GM21526 (cell line): ENCODE measurements at regions not wholly inside any gene's neighbourhood (a gene's known extent, or its start where the extent isn't known, plus 50 kb on each side); places are given as distances from the start of the nearest gene placed in this dataset.

Source experiments
- ATAC-seq: cut with Tn5 transposase; IDR thresholded peaks from one replicate; pipeline ENCODE4 v1.9.1; 2021; ENCODE audit warnings: moderate library complexity; ENCODE audit not compliant: unreplicated experiment, low FRiP score

DNA sequence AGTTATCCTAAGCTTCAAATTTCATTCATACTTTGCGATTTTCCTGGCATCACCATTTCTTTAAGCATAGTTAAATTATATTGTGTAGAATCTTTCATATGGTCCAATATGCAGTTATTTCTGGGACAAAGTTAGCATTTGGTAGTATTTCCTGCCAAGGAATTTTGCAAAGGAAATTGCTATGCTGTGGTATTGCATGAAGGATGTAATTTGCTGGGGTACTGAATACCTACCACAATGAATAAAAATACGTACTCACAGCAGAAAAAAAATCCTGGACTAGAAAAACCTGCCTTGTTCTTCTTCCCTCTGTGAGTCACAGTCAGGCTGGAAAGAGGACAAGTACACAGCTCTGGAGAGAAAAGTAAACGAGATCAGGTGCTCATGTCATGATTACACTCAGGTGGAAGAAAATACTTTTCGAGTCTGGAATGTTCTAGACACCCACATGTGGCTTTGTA lies 241.2 kb downstream of the PTBP2 start:
- no peak for ATAC-seq

DNA sequence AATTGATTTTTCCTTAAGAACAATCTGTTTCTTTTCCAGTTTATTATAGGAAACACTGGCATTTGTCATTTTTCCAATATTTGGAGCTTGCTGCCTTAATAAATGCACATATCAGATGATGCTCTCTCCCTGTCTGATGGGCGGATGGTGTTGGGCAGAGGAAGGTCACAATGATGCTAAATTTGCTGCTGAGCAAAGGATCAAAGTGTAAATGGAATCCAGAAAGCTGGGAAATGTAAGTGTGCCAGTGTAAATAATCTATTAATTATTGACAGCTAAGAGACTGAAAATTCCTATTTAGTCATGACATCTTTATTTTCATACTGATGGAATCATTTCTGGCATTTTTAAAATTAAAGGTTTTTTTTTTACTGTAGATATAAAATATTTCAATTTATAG lies 243.2 kb downstream of the PTBP2 start:
- ATAC-seq = no peak

DNA sequence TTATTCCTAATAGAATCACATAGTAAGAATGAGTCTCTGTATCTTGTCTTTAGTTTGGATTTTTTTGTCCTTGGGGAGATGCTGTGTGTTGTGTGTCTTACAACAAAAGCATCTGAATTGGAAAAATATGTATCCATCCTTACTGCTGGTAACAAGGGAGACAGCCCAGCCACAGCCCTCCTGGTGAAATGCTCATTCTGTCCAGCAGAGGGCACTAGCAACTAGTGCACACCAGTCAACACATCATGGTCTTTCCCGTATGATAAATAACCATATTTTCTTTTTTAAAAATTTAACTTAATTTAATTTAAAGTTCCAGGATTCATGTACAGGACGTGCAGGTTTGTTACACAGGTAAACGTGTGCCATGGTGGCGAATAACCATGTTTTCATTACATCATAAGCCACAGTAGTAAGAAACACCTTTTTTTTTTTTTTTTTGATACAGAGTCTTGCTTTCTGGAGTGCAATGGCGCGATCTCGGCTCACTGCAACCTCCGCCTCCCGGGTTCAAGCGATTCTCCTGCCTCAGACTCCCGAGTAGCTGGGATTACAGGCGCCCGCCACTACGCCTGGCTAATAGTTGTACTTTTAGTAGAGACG lies 245.1 kb downstream of the PTBP2 start:
- peak; percentile 93 for ATAC-seq

DNA sequence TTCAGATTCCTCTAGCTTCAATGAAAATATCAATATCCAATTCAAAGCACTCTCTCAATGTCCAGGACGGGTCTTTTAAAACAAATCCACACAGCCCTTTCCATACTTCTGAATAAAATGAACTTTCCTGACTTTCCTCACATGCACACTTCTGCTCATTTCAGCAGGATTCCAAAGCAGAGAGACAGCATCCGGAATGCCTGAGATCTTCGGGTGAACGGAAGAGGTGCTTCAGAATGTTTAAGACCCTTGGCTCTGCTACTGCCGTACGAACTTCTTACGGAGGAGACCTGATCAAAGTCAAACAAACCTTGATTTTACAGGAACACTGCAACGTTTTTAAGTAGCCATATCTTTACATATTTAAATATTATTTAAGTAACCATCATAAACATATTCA lies 245.7 kb downstream of the PTBP2 start:
- ATAC-seq = no peak

DNA sequence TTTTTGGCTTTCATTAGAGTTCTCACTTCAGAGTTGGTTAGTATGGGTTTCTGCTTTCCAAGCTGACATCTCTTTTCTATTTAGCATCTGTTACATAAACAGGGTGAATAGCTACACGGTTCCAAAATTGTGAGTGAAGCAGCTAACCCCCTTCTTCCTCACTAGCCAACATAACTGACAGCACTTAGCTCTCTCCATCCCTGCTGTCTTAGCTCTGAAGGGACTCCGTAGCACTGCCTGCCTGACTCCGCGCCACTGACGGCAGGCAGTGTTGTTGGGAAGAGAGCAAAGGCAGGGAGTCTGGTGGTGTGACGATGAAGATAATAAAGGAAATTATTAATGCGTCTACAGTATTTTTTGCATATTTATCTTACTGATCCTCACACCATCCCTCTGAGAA lies 247.0 kb downstream of the PTBP2 start:
- no peak for ATAC-seq

DNA sequence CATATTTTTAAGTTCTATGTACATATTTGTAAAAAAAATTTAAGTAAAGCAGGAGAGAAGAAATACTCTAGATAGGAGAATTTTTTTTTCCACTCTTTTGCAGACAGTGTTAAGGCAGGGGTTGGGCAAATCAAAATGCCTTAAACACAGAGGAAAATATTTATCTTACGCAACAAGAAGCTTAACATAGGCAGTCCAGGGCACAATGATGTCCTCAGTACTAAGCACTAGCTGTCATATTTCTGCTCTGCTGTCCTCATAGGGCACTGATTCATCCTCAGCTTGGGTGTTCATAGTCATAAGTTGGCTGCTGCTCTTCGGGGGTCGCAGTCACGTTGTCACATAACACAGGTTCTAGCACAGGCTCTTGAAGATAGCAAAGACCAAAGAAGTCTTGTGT lies 247.4 kb downstream of the PTBP2 start:
- no peak for ATAC-seq

DNA sequence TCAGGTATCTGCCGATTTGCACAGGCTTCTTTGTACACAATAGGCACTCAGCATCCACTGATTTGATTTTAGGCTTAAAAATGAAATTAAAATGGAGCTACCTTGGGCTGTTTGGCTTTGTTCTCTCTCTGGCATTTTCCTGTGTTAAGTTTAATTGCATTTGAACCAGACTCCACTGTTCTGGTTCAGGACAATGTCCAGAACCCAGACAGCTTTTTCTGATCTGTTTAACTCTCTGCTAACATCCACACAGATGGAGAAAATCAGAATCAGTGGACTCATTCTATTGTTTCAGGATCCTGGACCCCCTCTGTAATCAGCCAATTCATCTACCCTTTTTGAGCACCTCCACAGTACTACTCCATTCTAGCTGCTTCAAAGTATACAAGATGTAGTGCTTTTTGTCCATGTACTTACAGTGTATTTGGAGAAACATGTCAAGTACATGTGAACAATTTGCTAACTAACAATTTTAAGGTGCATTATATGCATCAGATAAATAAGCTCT lies 248.1 kb downstream of the PTBP2 start:
- ATAC-seq = no peak

DNA sequence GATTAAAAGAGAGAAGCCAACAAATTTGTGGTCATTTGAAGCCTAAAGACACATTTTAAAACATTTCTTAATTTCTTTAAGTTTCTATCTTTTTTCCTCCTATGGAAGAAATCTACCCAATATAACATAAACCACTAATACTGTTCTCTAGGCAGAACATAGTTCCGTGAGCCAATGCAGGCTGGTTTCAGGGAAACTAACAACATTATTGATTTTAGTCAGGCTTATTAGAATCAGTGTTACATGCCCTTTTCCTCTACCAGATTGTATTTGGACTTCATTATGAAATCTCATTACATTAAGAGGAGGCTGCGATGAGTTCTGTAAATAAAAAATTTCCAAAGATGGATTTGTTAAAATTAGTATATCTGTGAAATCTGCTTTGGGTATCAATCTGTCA lies 249.9 kb downstream of the PTBP2 start:
- no peak for ATAC-seq

DNA sequence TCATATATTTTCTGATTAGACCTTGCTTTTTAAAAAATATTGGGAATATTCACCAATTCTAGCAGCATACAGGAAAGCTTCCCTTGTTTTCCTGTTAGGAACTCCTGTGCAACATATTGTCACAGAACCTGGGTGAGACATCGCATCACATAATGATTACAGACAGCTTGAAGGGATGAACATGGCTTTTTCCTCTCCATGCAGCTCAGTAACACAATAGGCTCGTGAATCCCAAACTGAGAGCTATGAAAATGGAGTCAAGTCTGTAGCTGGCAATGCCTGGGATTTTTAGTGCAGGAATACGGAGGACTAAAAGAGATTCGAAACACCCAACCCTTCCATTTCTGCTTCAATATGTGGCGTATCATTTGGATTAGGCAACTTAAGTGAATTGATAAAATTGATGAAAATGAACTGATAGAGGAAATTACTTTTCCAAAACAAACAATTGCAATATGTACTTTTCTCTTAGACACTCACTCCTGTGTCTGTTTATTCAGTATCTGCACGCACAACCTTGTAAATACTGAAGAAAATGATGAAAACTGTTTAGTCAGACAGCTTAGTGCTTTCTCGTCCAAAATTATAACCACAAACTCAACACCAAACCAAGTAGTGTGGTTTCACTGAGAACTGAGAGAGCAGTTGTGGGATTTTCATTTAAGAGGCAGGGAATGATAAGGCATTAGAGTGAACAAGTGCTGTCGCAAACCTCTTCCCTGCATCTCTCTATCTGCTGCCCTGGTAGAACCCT lies 250.4 kb downstream of the PTBP2 start:
- ATAC-seq = no peak

DNA sequence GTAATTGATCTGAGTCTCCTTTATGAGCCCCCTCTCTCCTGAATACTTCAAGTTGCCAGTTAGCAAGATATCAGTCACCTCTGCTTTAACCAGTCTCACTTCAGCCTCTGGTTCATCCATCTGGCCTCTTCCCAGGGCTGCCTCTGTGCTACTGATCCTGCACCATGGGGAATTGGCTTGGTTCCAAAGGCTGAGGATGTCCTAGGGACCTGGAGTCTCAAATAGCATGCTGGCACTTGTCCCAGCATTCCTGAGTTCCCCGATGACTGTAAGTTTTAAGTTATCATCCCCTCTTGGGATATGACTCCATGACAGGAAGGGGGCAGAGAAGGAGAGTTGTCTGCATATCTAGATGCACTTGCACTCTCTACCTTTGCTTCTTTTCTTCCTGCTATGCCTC lies 252.0 kb downstream of the PTBP2 start:
- no peak for ATAC-seq

DNA sequence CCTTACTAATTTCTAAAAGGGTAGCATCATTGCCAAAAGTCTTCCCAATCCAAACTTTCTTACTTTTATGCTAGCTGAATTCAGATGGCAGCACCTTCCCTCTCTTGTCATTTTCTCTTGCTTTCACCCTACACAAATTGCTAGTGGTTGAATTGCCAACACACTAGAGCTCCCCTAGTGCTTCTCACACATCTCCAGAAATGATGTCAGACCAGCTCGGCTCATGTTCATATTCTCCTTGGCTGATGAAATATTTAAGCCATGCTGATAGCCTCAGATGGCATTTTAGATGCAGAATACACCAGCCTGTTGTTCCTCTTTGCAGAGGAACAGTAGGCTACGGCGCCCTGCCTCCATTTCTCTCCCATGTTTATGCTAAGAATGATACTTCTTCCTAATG lies 256.9 kb downstream of the PTBP2 start:
- no peak for ATAC-seq

DNA sequence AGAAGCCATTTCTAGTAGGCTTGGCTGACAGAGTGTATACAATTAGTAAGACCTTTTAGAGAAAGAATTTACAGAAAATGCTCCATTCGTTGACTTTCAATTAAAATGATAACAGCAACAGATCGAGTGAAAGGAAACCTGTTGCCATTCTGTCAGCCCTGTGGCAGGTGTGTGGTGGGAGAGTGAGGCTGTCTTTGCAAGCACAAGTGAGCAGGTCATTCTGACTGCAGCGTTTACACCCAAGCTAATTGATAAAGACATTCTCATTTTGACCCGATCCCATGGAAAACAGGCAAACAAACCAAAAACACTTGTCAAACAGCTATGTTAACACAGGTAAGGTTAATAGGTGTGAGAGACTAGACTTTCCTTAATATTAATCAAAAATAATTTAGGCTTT lies 257.3 kb downstream of the PTBP2 start:
- ATAC-seq = no peak

DNA sequence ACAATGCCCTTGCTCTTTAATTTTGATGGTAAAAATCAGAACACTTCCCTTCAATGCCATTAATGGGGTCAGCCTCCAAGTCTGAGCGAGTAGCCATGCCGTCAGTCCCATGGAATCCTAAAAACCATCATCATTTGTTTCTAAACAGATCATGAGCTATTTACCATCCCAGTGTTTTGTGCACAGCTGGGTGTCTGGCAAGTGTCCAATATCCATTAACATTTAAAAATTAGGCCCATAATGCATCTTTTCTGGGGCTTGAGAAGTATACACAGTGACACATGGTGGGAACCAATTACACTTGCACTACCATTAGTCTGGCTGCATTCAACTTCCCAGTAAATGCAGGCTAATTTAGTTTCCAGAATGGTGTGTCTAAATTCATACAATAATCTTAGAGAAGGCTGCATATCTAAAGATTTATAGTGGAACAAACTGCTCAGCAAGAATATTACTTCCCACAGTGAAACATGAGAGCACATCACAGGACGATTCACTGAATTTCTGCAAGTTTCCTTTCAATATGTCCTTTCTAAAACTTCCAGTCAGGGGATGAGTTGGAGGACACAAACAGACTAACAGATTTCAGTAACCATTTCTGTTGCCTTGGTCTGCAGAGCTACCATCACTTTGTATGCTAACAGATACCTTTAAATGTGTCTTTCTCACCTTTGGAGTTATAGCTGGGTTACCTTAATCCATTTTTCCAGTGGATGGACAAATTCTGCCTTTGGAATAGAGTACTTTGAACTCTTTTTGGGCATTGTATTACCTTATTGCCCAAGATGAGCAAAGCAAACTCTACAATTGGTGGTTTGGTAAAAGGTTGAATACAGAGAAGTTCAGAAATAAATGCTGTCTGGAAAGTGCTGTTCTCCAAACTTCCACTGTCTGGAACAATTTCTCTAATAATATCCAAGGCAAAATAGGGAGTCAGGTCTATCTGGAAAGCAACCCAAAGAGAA lies 258.0 kb downstream of the PTBP2 start:
- ATAC-seq = no peak

DNA sequence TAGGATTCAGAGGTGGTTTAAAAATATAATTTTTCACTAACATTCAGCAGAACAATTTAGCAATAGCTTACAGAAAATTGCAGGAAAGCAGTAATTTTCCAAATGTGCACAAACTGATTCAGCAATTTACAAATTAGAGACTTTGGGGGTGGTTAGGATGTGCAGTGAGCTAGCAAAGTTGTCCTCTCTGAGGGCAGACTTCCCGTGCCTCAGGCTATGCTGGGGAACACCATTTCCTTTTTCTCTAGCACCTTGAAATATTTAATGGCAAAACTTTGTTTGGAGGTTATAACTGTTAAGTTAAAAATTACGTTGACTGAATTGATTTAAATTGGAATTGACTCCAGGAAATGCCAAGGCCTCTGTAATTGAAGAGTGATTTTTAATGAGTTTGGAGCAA lies 258.9 kb downstream of the PTBP2 start:
- no peak for ATAC-seq

DNA sequence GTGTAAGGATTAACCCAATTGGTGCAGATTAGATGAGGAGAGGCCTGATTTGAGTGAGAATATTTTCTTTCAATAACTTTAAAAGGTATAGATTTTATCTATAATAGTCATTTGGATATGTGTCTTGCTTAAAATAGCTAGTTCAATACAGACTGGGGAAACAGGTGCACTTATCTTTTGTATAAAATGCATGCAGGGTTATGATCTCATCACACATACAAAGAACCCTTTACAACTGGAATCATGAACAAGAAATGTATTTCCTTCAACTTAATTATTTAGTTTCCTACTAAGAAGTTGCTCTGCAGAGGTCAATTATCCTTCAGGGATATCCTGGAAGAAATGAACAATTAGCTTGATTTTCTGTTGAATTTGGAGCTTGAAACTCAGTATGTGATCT lies 259.6 kb downstream of the PTBP2 start:
- no peak for ATAC-seq

DNA sequence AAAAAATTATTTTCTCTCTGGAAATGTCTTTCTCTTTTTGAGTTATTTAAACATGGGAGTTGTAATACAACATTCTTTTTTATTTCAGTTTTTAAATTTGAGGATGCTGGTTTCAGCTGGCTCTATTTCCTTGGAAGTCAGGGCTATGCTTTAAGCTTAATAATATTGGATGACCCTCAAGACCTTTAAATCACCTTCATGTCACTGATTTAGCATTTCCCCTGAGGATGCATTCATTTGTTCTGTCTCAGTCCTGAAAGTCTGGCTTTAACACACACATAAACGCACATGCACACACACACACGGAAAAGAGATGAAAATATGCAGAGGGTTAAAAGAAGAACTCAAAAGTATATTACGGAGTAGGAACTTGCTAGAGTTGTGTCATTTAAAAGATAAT lies 260.5 kb downstream of the PTBP2 start:
- no peak for ATAC-seq

DNA sequence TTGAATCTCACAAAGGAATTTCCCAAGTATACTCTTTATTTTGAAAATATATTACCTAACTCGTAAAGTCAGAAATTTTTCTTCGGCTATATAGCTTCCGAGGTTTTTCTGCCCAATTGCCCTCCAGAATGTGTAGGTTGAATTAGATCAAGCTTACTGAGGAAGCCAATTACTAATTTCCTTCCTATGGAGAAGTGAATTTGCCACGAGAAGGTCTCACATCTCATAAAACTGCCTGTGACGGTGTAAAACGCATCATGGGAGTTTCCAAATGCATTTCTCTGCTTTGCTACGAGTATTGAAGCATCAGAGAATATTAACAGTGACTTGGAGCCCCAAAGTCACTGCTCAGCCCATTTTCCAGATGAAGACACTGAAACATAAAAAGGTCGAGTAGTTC lies 262.3 kb downstream of the PTBP2 start:
- ATAC-seq = no peak

DNA sequence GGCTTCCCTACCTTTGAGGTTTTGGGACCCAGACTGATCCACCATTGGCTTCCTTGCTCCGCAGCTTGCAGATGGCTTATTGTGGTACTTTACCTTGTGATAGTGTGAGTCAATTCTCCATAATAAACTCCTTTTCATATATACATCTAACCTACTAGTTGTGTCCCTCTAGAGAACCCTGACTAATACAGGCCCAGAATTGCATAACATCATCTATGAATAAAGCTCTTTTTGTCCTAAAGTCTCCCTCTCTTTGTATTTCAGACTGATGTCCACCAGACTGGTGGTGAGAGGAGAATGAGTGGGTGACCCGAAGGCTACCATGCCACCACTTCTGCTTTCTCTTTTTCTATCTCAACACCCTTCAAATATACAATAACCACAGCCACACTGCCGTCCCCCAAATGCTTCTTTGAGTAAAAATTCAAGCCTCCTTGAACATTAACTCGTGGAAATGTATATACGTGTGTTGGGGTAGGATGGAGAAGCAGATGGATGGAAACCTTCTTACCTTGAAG lies 265.7 kb downstream of the PTBP2 start:
- ATAC-seq = no peak

DNA sequence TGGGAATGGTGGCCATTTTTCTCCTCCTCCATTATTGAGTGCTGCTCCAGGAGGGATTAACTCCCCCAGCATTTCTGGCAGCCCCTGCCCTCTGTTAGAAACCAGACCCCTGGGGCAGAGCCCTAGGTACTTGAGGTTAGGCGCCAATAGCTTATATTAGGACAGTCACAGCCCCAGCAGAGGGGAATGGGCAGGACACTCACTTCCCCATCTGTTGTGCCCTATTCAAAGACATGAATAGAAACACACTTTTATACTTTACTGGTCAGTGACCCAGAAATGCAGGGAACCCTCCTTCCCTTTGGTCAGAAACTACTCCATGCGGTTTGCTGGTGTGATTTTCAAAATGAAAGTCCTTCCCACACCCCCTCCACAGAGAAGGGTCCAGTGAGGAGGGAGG lies 267.7 kb downstream of the PTBP2 start:
- ATAC-seq = no peak

DNA sequence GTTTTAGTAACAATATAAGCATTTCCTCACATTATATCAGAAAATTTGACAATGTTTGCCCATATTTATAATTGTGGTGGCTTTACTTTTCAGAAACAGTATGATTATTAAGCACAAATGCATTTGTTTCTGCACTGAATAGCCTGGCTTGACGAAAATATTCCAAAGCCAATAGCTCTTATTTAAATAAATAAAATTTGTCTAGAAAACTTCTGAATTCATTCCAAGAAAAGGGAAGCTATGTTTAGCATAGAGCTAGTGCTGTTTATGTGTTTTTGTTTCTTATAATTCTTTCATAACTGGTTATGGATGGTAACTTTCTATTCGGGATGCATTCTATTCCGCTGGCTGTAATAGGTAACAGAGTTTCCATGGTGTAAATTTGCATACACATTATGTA lies 268.6 kb downstream of the PTBP2 start:
- ATAC-seq = no peak

DNA sequence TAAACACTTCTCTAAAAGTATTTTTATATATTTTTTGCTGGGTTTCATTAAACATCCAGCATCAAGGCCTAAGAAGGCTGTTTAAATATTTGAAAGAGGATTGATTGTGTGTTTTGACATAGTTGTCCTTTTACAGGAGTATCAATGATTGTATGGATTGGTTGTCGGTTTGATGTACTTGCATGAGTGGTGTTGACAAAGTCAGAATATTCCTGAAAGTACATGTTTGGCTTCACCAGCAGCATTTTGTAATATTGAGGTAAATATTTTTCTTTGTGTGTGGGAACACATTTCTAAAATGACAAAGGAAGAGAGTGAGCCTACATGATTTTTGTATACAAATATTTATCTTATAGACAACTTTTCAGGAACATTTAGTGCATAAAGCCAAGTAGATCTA lies 269.7 kb downstream of the PTBP2 start:
- ATAC-seq = no peak
